OCI-LY7 (cell line): ENCODE measurements at regions not wholly inside any gene's neighbourhood (a gene's known extent, or its start where the extent isn't known, plus 50 kb on each side); places are given as distances from the start of the nearest gene placed in this dataset.

ENCODE experiments used
- BruUV-seq: library from RNA; stranded (reverse); fragments of 400-500 nt; replicated peaks from 2 replicates; lab custom pipeline; 2021; lab: Mats Ljungman, UMichigan
- CTCF ChIA-PET: fragments of 300-600 bp; sonication (Branson Sonifier 250); formaldehyde crosslinking; loops from one replicate; lab custom pipeline; 2022; ENCODE audit warnings: antibody characterized with exemption; ENCODE audit not compliant: unreplicated experiment; lab: Charles Lee
- POLR2A ChIA-PET: fragments of 300-600 bp; sonication (Branson Sonifier 250); formaldehyde crosslinking; loops from one replicate; lab custom pipeline; 2022; ENCODE audit warnings: antibody characterized with exemption; lab: Charles Lee
- DNase-seq: peaks from one replicate; pipeline ENCODE4 v3.0.0-alpha.2; 2015; ENCODE audit warnings: low spot score
- H2AFZ ChIP-seq: fragments of 200-600 bp; sonication (generic), shearing (Covaris generic); 2 replicates; pipeline ENCODE4 v1.6.1; 2014; ENCODE audit warnings: mild to moderate bottlenecking, antibody characterized with exemption, low read length, moderate library complexity
- H3K27ac ChIP-seq: fragments of 200-600 bp; sonication (generic); 2 replicates; pipeline ENCODE4 v1.5.1; 2014; ENCODE audit warnings: mixed run types, low read depth, mild to moderate bottlenecking, moderate library complexity, low read length, inconsistent platforms; ENCODE audit not compliant: poor library complexity, severe bottlenecking
- H3K36me3 ChIP-seq: fragments of 200-600 bp; sonication (generic); 2 replicates; pipeline ENCODE4 v1.6.1; 2014; ENCODE audit warnings: mild to moderate bottlenecking, antibody characterized with exemption, low read length, moderate library complexity, mixed read lengths; ENCODE audit not compliant: insufficient read depth
- H3K4me1 ChIP-seq: fragments of 200-600 bp; sonication (generic); 2 replicates; pipeline ENCODE4 v1.5.1; 2014; ENCODE audit warnings: mild to moderate bottlenecking, low read length; ENCODE audit not compliant: insufficient read depth, poor library complexity, severe bottlenecking
- H3K4me2 ChIP-seq: fragments of 200-600 bp; sonication (generic); 2 replicates; pipeline ENCODE4 v1.6.1; 2014; ENCODE audit warnings: mild to moderate bottlenecking, low read length
- H3K4me3 ChIP-seq: fragments of 200-600 bp; sonication (generic); 2 replicates; pipeline ENCODE4 v1.5.1; 2014; ENCODE audit warnings: mild to moderate bottlenecking, low read depth, low read length; ENCODE audit not compliant: poor library complexity, severe bottlenecking
- H3K79me2 ChIP-seq: fragments of 200-600 bp; sonication (generic); 2 replicates; pipeline ENCODE4 v1.6.1; 2016; ENCODE audit warnings: low read depth, mild to moderate bottlenecking, low read length, moderate library complexity, mixed read lengths; ENCODE audit not compliant: insufficient read depth
- H3K9me2 ChIP-seq: fragments of 200-600 bp; sonication (generic); 2 replicates; pipeline ENCODE4 v1.6.1; 2016; ENCODE audit warnings: mild to moderate bottlenecking, low read length, mixed read lengths; ENCODE audit not compliant: insufficient read depth
- H3K9me3 ChIP-seq: fragments of 200-600 bp; sonication (generic); 2 replicates; pipeline ENCODE4 v1.6.1; 2014; ENCODE audit warnings: mild to moderate bottlenecking, mixed run types, low read length, mixed read lengths
- H4K20me1 ChIP-seq: fragments of 200-600 bp; sonication (generic); 2 replicates; pipeline ENCODE4 v1.6.1; 2014; ENCODE audit warnings: mild to moderate bottlenecking, antibody characterized with exemption, low read length, moderate library complexity, mixed read lengths; ENCODE audit not compliant: insufficient read depth
- CTCF ChIP-seq: fragments of 200-600 bp; sonication (generic); conservative IDR thresholded peaks from 2 replicates; pipeline ENCODE4 v1.5.1; 2014; ENCODE audit warnings: mild to moderate bottlenecking, antibody characterized with exemption, low read length, moderate library complexity, mixed read lengths
- EZH2phosphoT487 ChIP-seq: fragments of 200-600 bp; sonication (generic); IDR thresholded peaks from 2 replicates; pipeline ENCODE4 v1.6.1; 2018; ENCODE audit warnings: low read depth, borderline replicate concordance, mild to moderate bottlenecking, mixed run types, antibody characterized with exemption, low read length, moderate library complexity, mixed read lengths
- intact Hi-C: fragments of 100-400 bp; cut with micrococcal nuclease; formaldehyde crosslinking; loops from one replicate; pipeline ENCODE4 v1.10.0; 2022; ENCODE audit not compliant: unreplicated experiment

GRCh38 chr14:87830443-87831096, 162.4 kb downstream of the GALC start:
- Histone ChIP-seq H3K27ac (no peak overlapping the region), H4K20me1 (no peaks in the 10 kb centered on the region), H3K36me3 (no peaks in the 10 kb centered on the region), H3K79me2 (no peaks in the 10 kb centered on the region), H3K9me2 (no peaks in the 10 kb centered on the region), H3K4me2 (no peak overlapping the region), H3K4me3 (no peak overlapping the region), H3K4me1 (no peaks in the 10 kb centered on the region), H2AFZ (no peak overlapping the region), H3K9me3 (no peaks in the 10 kb centered on the region)
- intact Hi-C loops: no loop called here
- no peak for TF ChIP-seq EZH2phosphoT487
- no peak for TF ChIP-seq CTCF
- no peak for DNase-seq
- no TSS peak for BruUV-seq
- ChIA-PET POLR2A (interaction anchor here (0.8 to 1.7 kb wide), 2 partner anchors 13 to 20 kb away, joined by 3 to 4 read pairs; no protein-coding TSS in a partner anchor), CTCF (no interaction called here)

- no peaks in the 10 kb centered on the region for H4K20me1 ChIP-seq
- H3K4me2 ChIP-seq: no peak overlapping the region
- TF ChIP-seq CTCF: no peak
- TF ChIP-seq EZH2phosphoT487: no peak
- ChIA-PET CTCF (no interaction called here), POLR2A (no interaction called here)
- H3K9me2 ChIP-seq: no peaks in the 10 kb centered on the region
- no peak overlapping the region for H3K27ac ChIP-seq
- no peaks in the 10 kb centered on the region for H3K4me1 ChIP-seq
- H3K9me3 ChIP-seq: no peaks in the 10 kb centered on the region
- H3K4me3 ChIP-seq: no peak overlapping the region
- BruUV-seq: no TSS peak
- H2AFZ ChIP-seq: no peak overlapping the region
- no peaks in the 10 kb centered on the region for H3K79me2 ChIP-seq
- no peaks in the 10 kb centered on the region for H3K36me3 ChIP-seq
- no peak for DNase-seq
- intact Hi-C loops: no loop called here
Measured at GRCh38 chr14:87829543-87829942, 163.4 kb downstream of the GALC start.

GRCh38 chr14:87824266-87824665, 168.7 kb downstream of the GALC start:
- ChIA-PET POLR2A (no interaction called here), CTCF (no interaction called here)
- H3K4me3 ChIP-seq: no peak overlapping the region
- no TSS peak for BruUV-seq
- H3K79me2 ChIP-seq: no peaks in the 10 kb centered on the region
- H3K4me2 ChIP-seq: no peak overlapping the region
- no peak overlapping the region for H2AFZ ChIP-seq
- no peaks in the 10 kb centered on the region for H4K20me1 ChIP-seq
- H3K4me1 ChIP-seq: no peaks in the 10 kb centered on the region
- DNase-seq: no peak
- H3K36me3 ChIP-seq: no peaks in the 10 kb centered on the region
- no peak for TF ChIP-seq EZH2phosphoT487
- no peak for TF ChIP-seq CTCF
- H3K27ac ChIP-seq: no peak overlapping the region
- intact Hi-C loops: no loop called here
- H3K9me2 ChIP-seq: no peaks in the 10 kb centered on the region
- no peaks in the 10 kb centered on the region for H3K9me3 ChIP-seq
